NCI-H187 (cell line): ENCODE measurements at regions not wholly inside any gene's neighbourhood (a gene's known extent, or its start where the extent isn't known, plus 50 kb on each side); places are given as distances from the start of the nearest gene placed in this dataset.
"Not testable (repeated sequence)": the region's sequence is repeated elsewhere in the genome, so short reads cannot be mapped to it uniquely, and the experiment has no call there.

Experiments used
- DNase-seq, 2 experiments: peaks; one replicate each; lab custom pipeline; 2025; lab: John Stamatoyannopoulos, UW

- no peak for DNase-seq
Measured at GRCh38 chr6:87763276-87763675, 61.2 kb upstream of the AKIRIN2 start.

GRCh38 chr6:87762116-87762515 is 60.1 kb upstream of the AKIRIN2 start:
- no peak for DNase-seq

- DNase-seq: no peak
Measured at GRCh38 chr6:87757792-87758191, 55.8 kb upstream of the AKIRIN2 start.

GRCh38 chr6:87756858-87757257 is 54.8 kb upstream of the AKIRIN2 start:
- no peak for DNase-seq

GRCh38 chr6:87755708-87756671 is 54.0 kb upstream of the AKIRIN2 start:
- no peak for DNase-seq

- DNase-seq: no peak
Measured at GRCh38 chr6:87754828-87755227, 52.8 kb upstream of the AKIRIN2 start.

GRCh38 chr6:87753131-87753685 is 51.2 kb upstream of the AKIRIN2 start:
- DNase-seq: no peak

- DNase-seq: not testable (repeated sequence)
Measured at GRCh38 chr6:87752503-87752902, 50.5 kb upstream of the AKIRIN2 start.
